HG03521 (cell line): ENCODE measurements at regions not wholly inside any gene's neighbourhood (a gene's known extent, or its start where the extent isn't known, plus 50 kb on each side); places are given as distances from the start of the nearest gene placed in this dataset.
"Not testable (repeated sequence)": the region's sequence is repeated elsewhere in the genome, so short reads cannot be mapped to it uniquely, and the experiment has no call there.

Source experiments
- ATAC-seq: cut with Tn5 transposase; IDR thresholded peaks from one replicate; pipeline ENCODE4 v1.9.1; 2021; ENCODE audit warnings: mild to moderate bottlenecking, moderate library complexity; ENCODE audit not compliant: unreplicated experiment

- no peak for ATAC-seq
These were observed 73.3 kb upstream of the TOP1 start for GRCh38 chr20:40955326-40955725.

GRCh38 chr20:40955826-40956225 lies 72.8 kb upstream of the TOP1 start:
- ATAC-seq = not testable (repeated sequence)

- no peak for ATAC-seq
These were observed 71.9 kb upstream of the TOP1 start for GRCh38 chr20:40956542-40957264.

- ATAC-seq = no peak
These were observed 71.3 kb upstream of the TOP1 start for GRCh38 chr20:40957265-40957760.

- no peak for ATAC-seq
These were observed 70.0 kb upstream of the TOP1 start for GRCh38 chr20:40958598-40958997.

- no peak for ATAC-seq
These were observed 69.1 kb upstream of the TOP1 start for GRCh38 chr20:40959325-40960092.

- ATAC-seq = no peak
These were observed 68.5 kb upstream of the TOP1 start for GRCh38 chr20:40960101-40960500.

GRCh38 chr20:40960521-40960956 lies 68.1 kb upstream of the TOP1 start:
- ATAC-seq = no peak

GRCh38 chr20:40961176-40961575 lies 67.4 kb upstream of the TOP1 start:
- ATAC-seq = no peak

GRCh38 chr20:40961686-40962640 lies 66.7 kb upstream of the TOP1 start:
- ATAC-seq = no peak

GRCh38 chr20:40962733-40963504 lies 65.7 kb upstream of the TOP1 start:
- ATAC-seq = peak; percentile 48

GRCh38 chr20:40963505-40963845 lies 65.1 kb upstream of the TOP1 start:
- ATAC-seq = no peak

GRCh38 chr20:40965671-40966070 lies 63.0 kb upstream of the TOP1 start:
- no peak for ATAC-seq

GRCh38 chr20:40966103-40966502 lies 62.5 kb upstream of the TOP1 start:
- ATAC-seq = no peak

- ATAC-seq = no peak
These were observed 62.0 kb upstream of the TOP1 start for GRCh38 chr20:40966516-40967185.

- ATAC-seq = no peak
These were observed 60.9 kb upstream of the TOP1 start for GRCh38 chr20:40967700-40968099.

GRCh38 chr20:40968816-40969562 lies 59.6 kb upstream of the TOP1 start:
- peak; percentile 81 for ATAC-seq

- ATAC-seq = no peak
These were observed 58.4 kb upstream of the TOP1 start for GRCh38 chr20:40970218-40970617.

- ATAC-seq = no peak
These were observed 51.4 kb upstream of the TOP1 start for GRCh38 chr20:40977218-40977617.
